Erythroblast (primary cell): ENCODE measurements at regions not wholly inside any gene's neighbourhood (a gene's known extent, or its start where the extent isn't known, plus 50 kb on each side); places are given as distances from the start of the nearest gene placed in this dataset.

Experiments
- GATA1 ChIP-seq: IDR thresholded peaks from 2 replicates; pipeline ENCODE4 v1.6.1; 2011; ENCODE audit warnings: low read depth, mild to moderate bottlenecking, control low read depth, low read length, moderate library complexity
- POLR2A ChIP-seq: IDR thresholded peaks from 2 replicates; pipeline ENCODE4 v1.6.1; 2011; ENCODE audit warnings: mild to moderate bottlenecking, low read length

- TF ChIP-seq POLR2A = no peak
- no peak for TF ChIP-seq GATA1
Measured at GRCh38 chr9:761176-761792, 80.2 kb upstream of the DMRT1 start.
